SK-N-SH treated with all-trans-retinoic acid at 6 μM for 48 hours (cell line): ENCODE measurements at regions not wholly inside any gene's neighbourhood (a gene's known extent, or its start where the extent isn't known, plus 50 kb on each side); places are given as distances from the start of the nearest gene placed in this dataset.

Experiments
- ARNTL ChIP-seq: fragments of 450-650 bp; formaldehyde crosslinking; IDR thresholded peaks from 2 replicates; pipeline ENCODE4 v1.5.0; 2020; ENCODE audit warnings: low read depth, mild to moderate bottlenecking, moderate library complexity, borderline replicate concordance
- BACH2 ChIP-seq: fragments of 250-450 bp; sonication (Bioruptor Pico); IDR thresholded peaks from 2 replicates; pipeline ENCODE4 v1.9.0; 2021; ENCODE audit warnings: mild to moderate bottlenecking, borderline replicate concordance
- ESRRG ChIP-seq: fragments of 250-450 bp; sonication (Bioruptor Pico); IDR thresholded peaks from 2 replicates; pipeline ENCODE4 v1.6.1; 2021; ENCODE audit warnings: mild to moderate bottlenecking
- GLIS3 ChIP-seq: fragments of 250-450 bp; sonication (Bioruptor Pico); IDR thresholded peaks from 2 replicates; pipeline ENCODE4 v1.5.0; 2020; ENCODE audit warnings: mild to moderate bottlenecking, moderate library complexity
- ISL1 ChIP-seq: fragments of 250-450 bp; sonication (Bioruptor Pico); IDR thresholded peaks from 2 replicates; pipeline ENCODE4 v2.1.2; 2022; ENCODE audit warnings: mild to moderate bottlenecking, moderate library complexity
- OSR1 ChIP-seq: fragments of 250-450 bp; sonication (Bioruptor Pico); IDR thresholded peaks from 2 replicates; pipeline ENCODE4 v1.8.0; 2022; ENCODE audit warnings: moderate library complexity, mild to moderate bottlenecking, inconsistent platforms
- RARB ChIP-seq: fragments of 250-450 bp; sonication (Bioruptor Pico); IDR thresholded peaks from 2 replicates; pipeline ENCODE4 v1.8.0; 2021; ENCODE audit warnings: mild to moderate bottlenecking, moderate library complexity
- SNAI2 ChIP-seq: fragments of 250-450 bp; sonication (Bioruptor Pico); IDR thresholded peaks from 2 replicates; pipeline ENCODE4 v1.5.0; 2020; ENCODE audit warnings: mild to moderate bottlenecking, moderate library complexity
- TCF4 ChIP-seq: fragments of 250-450 bp; sonication (Bioruptor Pico); IDR thresholded peaks from 2 replicates; pipeline ENCODE4 v1.8.0; 2021; ENCODE audit warnings: mild to moderate bottlenecking, moderate library complexity, borderline replicate concordance
- ZFP30 ChIP-seq: fragments of 450-650 bp; formaldehyde crosslinking; IDR thresholded peaks from 2 replicates; pipeline ENCODE4 v1.5.0; 2022; ENCODE audit warnings: mild to moderate bottlenecking, moderate library complexity
- ZNF565 ChIP-seq: fragments of 450-650 bp; formaldehyde crosslinking; conservative IDR thresholded peaks from 2 replicates; pipeline ENCODE4 v1.5.0; 2020; ENCODE audit warnings: low read depth, mild to moderate bottlenecking, moderate library complexity
- ZNF8 ChIP-seq: fragments of 450-650 bp; formaldehyde crosslinking; IDR thresholded peaks from 2 replicates; pipeline ENCODE4 v1.5.0; 2020; ENCODE audit warnings: mild to moderate bottlenecking, moderate library complexity
- TF ChIP-seq, protein P1 (sequence below): fragments of 250-450 bp; sonication (Bioruptor Pico); IDR thresholded peaks from 2 replicates; pipeline ENCODE4 v1.8.0; 2020; ENCODE audit warnings: mild to moderate bottlenecking, moderate library complexity, borderline replicate concordance

DNA sequence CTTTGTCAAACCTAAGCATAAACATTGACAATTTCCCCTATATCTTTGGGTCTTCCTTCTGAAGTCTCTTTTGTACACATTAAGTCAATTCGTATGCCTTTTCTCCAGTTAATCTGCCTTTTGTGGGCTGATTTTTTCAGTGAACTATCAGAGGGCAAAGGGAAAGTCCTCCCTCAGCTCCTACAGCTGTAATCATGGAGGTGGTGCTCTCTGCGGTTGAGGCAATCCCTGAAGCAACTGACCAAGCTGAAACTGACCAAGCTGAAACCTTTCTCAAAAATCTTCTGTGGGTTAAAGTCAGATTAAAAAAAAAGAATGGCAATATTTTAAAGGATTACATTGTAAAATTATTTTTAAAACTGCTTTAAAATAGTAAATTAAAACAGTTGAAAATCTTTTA is 105.8 kb upstream of the DNAJC10 start:
- TF ChIP-seq SNAI2, result no peak
- TF ChIP-seq ARNTL (CRISPR knock-in tag), result no peak
- no peak for TF ChIP-seq BACH2 (CRISPR knock-in tag)
- no peak for TF ChIP-seq ZNF565 (CRISPR knock-in tag)
- no peak for TF ChIP-seq ESRRG (CRISPR knock-in tag)
- no peak for TF ChIP-seq TCF4 (CRISPR knock-in tag)
- TF ChIP-seq OSR1 (CRISPR knock-in tag), result no peak
- TF ChIP-seq ZNF8 (CRISPR knock-in tag), result no peak
- TF ChIP-seq, protein P1, sequence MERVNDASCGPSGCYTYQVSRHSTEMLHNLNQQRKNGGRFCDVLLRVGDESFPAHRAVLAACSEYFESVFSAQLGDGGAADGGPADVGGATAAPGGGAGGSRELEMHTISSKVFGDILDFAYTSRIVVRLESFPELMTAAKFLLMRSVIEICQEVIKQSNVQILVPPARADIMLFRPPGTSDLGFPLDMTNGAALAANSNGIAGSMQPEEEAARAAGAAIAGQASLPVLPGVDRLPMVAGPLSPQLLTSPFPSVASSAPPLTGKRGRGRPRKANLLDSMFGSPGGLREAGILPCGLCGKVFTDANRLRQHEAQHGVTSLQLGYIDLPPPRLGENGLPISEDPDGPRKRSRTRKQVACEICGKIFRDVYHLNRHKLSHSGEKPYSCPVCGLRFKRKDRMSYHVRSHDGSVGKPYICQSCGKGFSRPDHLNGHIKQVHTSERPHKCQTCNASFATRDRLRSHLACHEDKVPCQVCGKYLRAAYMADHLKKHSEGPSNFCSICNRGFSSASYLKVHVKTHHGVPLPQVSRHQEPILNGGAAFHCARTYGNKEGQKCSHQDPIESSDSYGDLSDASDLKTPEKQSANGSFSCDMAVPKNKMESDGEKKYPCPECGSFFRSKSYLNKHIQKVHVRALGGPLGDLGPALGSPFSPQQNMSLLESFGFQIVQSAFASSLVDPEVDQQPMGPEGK (CRISPR knock-in tag), result no peak
- no peak for TF ChIP-seq RARB
- no peak for TF ChIP-seq ZFP30 (CRISPR knock-in tag)
- TF ChIP-seq ISL1 (CRISPR knock-in tag), result no peak
- TF ChIP-seq GLIS3, result no peak
